GM23248 (cell line): ENCODE measurements at regions not wholly inside any gene's neighbourhood (a gene's known extent, or its start where the extent isn't known, plus 50 kb on each side); places are given as distances from the start of the nearest gene placed in this dataset.

Experiments
- EZH2 ChIP-seq: fragments of 200-600 bp; sonication (generic); IDR thresholded peaks from 2 replicates; pipeline ENCODE4 v1.6.1; 2018; ENCODE audit warnings: antibody characterized with exemption, mild to moderate bottlenecking; ENCODE audit not compliant: insufficient read depth, poor library complexity, severe bottlenecking
- EZH2phosphoT487 ChIP-seq: fragments of 200-600 bp; sonication (generic); IDR thresholded peaks from 2 replicates; pipeline ENCODE4 v1.6.1; 2018; ENCODE audit warnings: antibody characterized with exemption, moderate library complexity, mild to moderate bottlenecking, low read depth; ENCODE audit not compliant: insufficient read depth

- TF ChIP-seq EZH2 (no peak), EZH2phosphoT487 (no peak)
Observed at GRCh38 chr1:195574511-195574910, 1033.7 kb downstream of the KCNT2 start.
